Endothelial cell (in vitro differentiated cells): ENCODE measurements at regions not wholly inside any gene's neighbourhood (a gene's known extent, or its start where the extent isn't known, plus 50 kb on each side); places are given as distances from the start of the nearest gene placed in this dataset.

Experiments used
- DNase-seq: peaks from one replicate; pipeline ENCODE4 v3.0.0; 2021; ENCODE audit warnings: low spot score
- H3K27ac Mint-ChIP-seq: one replicate; pipeline ENCODE4 v1.8.0; 2021; ENCODE audit warnings: mixed read lengths, inconsistent platforms; ENCODE audit not compliant: unreplicated experiment
- H3K27me3 Mint-ChIP-seq: one replicate; pipeline ENCODE4 v1.8.0; 2021; ENCODE audit warnings: mild to moderate bottlenecking, moderate library complexity, mixed read lengths, inconsistent platforms; ENCODE audit not compliant: unreplicated experiment
- H3K36me3 Mint-ChIP-seq: one replicate; pipeline ENCODE4 v1.8.0; 2021; ENCODE audit warnings: mild to moderate bottlenecking, low read depth, mixed read lengths, inconsistent platforms; ENCODE audit not compliant: unreplicated experiment
- H3K4me1 Mint-ChIP-seq: one replicate; pipeline ENCODE4 v1.8.0; 2021; ENCODE audit warnings: mild to moderate bottlenecking, mixed read lengths, inconsistent platforms; ENCODE audit not compliant: unreplicated experiment
- H3K4me3 Mint-ChIP-seq: one replicate; pipeline ENCODE4 v1.8.0; 2021; ENCODE audit warnings: mild to moderate bottlenecking, mixed read lengths, inconsistent platforms; ENCODE audit not compliant: unreplicated experiment
- H3K9me3 Mint-ChIP-seq: one replicate; pipeline ENCODE4 v1.8.0; 2021; ENCODE audit warnings: mixed read lengths, inconsistent platforms; ENCODE audit not compliant: unreplicated experiment
- CTCF ChIP-seq: fragments of 200-600 bp; sonication (generic); IDR thresholded peaks from one replicate; pipeline ENCODE4 v1.5.0; 2021; ENCODE audit warnings: antibody characterized with exemption; ENCODE audit not compliant: unreplicated experiment

- H3K27ac Mint-ChIP-seq = no peak overlapping the region
- peaks cover 2% of the 10 kb centered on the region for H3K27me3 Mint-ChIP-seq
- H3K4me1 Mint-ChIP-seq = peaks cover 2% of the 10 kb centered on the region
- H3K4me3 Mint-ChIP-seq = no peak overlapping the region
- DNase-seq = no peak
- no peaks in the 10 kb centered on the region for H3K36me3 Mint-ChIP-seq
- no peaks in the 10 kb centered on the region for H3K9me3 Mint-ChIP-seq
- TF ChIP-seq CTCF = no peak
These were observed 66.0 kb upstream of the MYCN start for GRCh38 chr2:15874321-15874720.

- no peaks in the 10 kb centered on the region for H3K9me3 Mint-ChIP-seq
- H3K27ac Mint-ChIP-seq = no peak overlapping the region
- no peaks in the 10 kb centered on the region for H3K36me3 Mint-ChIP-seq
- H3K27me3 Mint-ChIP-seq = peaks cover 2% of the 10 kb centered on the region
- no peak for DNase-seq
- TF ChIP-seq CTCF = no peak
- peaks cover 2% of the 10 kb centered on the region for H3K4me1 Mint-ChIP-seq
- no peak overlapping the region for H3K4me3 Mint-ChIP-seq
These were observed 65.2 kb upstream of the MYCN start for GRCh38 chr2:15874854-15875804.

GRCh38 chr2:15875969-15876705 is 64.2 kb upstream of the MYCN start:
- no peaks in the 10 kb centered on the region for H3K27me3 Mint-ChIP-seq
- TF ChIP-seq CTCF = no peak
- H3K36me3 Mint-ChIP-seq = no peaks in the 10 kb centered on the region
- DNase-seq = no peak
- H3K9me3 Mint-ChIP-seq = no peaks in the 10 kb centered on the region
- no peak overlapping the region for H3K27ac Mint-ChIP-seq
- H3K4me3 Mint-ChIP-seq = no peak overlapping the region
- peaks cover 2% of the 10 kb centered on the region for H3K4me1 Mint-ChIP-seq

GRCh38 chr2:15880226-15881119 is 59.9 kb upstream of the MYCN start:
- Mint-ChIP-seq H3K27me3 (no peaks in the 10 kb centered on the region), H3K4me3 (no peak overlapping the region), H3K27ac (no peak overlapping the region), H3K9me3 (no peaks in the 10 kb centered on the region), H3K36me3 (no peaks in the 10 kb centered on the region), H3K4me1 (peaks cover 4% of the 10 kb centered on the region)
- no peak for TF ChIP-seq CTCF
- no peak for DNase-seq
